HL-60 (cell line): ENCODE measurements at regions not wholly inside any gene's neighbourhood (a gene's known extent, or its start where the extent isn't known, plus 50 kb on each side); places are given as distances from the start of the nearest gene placed in this dataset.

Experiments
- DNase-seq, 2 experiments: peaks; one replicate each; pipeline ENCODE4 v3.0.0-alpha.2; 2010 to 2020; ENCODE audit warnings: low read depth in 1 of 2, low spot score in 1 of 2
- H3K27ac ChIP-seq: fragments of 250-450 bp; sonication (Bioruptor Pico); replicated peaks from 2 replicates; pipeline ENCODE4 v1.5.1; 2020; ENCODE audit warnings: mild to moderate bottlenecking, moderate library complexity
- H3K27me3 ChIP-seq: fragments of 250-450 bp; sonication (Bioruptor Pico); 2 replicates; pipeline ENCODE4 v1.5.1; 2021; ENCODE audit warnings: mild to moderate bottlenecking, moderate library complexity; ENCODE audit not compliant: insufficient read depth, poor library complexity, severe bottlenecking
- H3K4me3 ChIP-seq: replicated peaks from 2 replicates; pipeline ENCODE4 v1.5.1; 2011; ENCODE audit warnings: mild to moderate bottlenecking, control low read depth, low read length; ENCODE audit not compliant: insufficient read depth
- GABPA ChIP-seq: IDR thresholded peaks from 2 replicates; pipeline ENCODE4 v1.6.1; 2012; ENCODE audit warnings: low read depth
- POLR2AphosphoS5 ChIP-seq: IDR thresholded peaks from 2 replicates; pipeline ENCODE4 v1.6.1; 2012; ENCODE audit warnings: low read depth
- REST ChIP-seq: IDR thresholded peaks from 2 replicates; pipeline ENCODE4 v1.6.1; 2012; ENCODE audit warnings: low read depth; ENCODE audit not compliant: insufficient replicate concordance
- SPI1 ChIP-seq: IDR thresholded peaks from 2 replicates; pipeline ENCODE4 v1.6.1; 2012; ENCODE audit warnings: low read depth, mild to moderate bottlenecking, borderline replicate concordance
- TF ChIP-seq, protein P1 (sequence below): IDR thresholded peaks from one replicate; pipeline ENCODE4 v1.5.1; 2011; ENCODE audit warnings: low read length, control low read depth, inconsistent platforms; ENCODE audit not compliant: insufficient read depth

DNA sequence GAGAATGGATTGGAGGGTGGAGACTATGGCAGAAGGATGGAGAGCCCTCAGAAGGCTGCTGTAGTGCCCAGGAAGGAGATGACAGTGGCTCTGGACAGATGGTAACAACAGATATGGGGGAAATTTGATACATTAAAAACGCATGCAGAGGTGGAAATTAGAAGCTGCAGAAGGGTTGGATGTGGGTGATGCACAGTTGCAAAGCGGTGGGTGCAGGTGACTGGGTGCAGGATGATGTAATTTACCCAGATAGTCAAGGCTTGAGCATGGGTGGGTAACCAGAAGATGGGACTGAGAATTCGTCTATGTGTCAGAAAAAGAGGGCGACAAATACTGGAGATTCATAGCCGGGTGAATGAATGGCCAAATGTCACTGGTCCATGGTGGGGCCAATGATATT lies 570.3 kb downstream of the MN1 start:
- H3K27ac ChIP-seq, result no peak overlapping the region
- no peaks in the 10 kb centered on the region for H3K27me3 ChIP-seq
- DNase-seq, result no peak
- H3K4me3 ChIP-seq, result no peak overlapping the region
- no peak for TF ChIP-seq GABPA
- TF ChIP-seq, protein P1, sequence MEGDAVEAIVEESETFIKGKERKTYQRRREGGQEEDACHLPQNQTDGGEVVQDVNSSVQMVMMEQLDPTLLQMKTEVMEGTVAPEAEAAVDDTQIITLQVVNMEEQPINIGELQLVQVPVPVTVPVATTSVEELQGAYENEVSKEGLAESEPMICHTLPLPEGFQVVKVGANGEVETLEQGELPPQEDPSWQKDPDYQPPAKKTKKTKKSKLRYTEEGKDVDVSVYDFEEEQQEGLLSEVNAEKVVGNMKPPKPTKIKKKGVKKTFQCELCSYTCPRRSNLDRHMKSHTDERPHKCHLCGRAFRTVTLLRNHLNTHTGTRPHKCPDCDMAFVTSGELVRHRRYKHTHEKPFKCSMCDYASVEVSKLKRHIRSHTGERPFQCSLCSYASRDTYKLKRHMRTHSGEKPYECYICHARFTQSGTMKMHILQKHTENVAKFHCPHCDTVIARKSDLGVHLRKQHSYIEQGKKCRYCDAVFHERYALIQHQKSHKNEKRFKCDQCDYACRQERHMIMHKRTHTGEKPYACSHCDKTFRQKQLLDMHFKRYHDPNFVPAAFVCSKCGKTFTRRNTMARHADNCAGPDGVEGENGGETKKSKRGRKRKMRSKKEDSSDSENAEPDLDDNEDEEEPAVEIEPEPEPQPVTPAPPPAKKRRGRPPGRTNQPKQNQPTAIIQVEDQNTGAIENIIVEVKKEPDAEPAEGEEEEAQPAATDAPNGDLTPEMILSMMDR, result no peak
- no peak for TF ChIP-seq SPI1
- no peak for TF ChIP-seq REST
- no peak for TF ChIP-seq POLR2AphosphoS5

DNA sequence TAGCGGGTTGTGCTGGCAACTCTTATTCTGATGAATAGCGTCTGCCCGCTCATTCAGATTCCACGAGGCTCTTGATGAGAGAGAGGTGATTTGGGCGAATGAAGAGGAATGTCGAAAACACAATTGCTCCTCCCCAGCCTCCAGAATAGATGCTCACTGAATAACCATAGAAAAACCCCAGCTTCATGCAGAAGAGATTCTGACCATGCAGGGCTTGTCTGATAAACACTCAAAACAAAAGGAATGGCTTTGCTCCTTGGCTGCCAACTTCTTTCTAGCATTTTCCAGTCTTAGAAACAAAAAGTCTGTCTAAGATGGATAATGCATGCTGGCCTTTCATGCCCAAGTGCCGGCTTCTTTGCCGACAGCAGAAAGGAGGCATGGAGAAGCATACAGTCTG lies 569.5 kb downstream of the MN1 start:
- H3K4me3 ChIP-seq, result no peak overlapping the region
- no peak overlapping the region for H3K27ac ChIP-seq
- H3K27me3 ChIP-seq, result no peaks in the 10 kb centered on the region
- DNase-seq, result no peak
- TF ChIP-seq SPI1 (no peak), POLR2AphosphoS5 (no peak), GABPA (no peak), REST (no peak)
- TF ChIP-seq, protein P1, result no peak

DNA sequence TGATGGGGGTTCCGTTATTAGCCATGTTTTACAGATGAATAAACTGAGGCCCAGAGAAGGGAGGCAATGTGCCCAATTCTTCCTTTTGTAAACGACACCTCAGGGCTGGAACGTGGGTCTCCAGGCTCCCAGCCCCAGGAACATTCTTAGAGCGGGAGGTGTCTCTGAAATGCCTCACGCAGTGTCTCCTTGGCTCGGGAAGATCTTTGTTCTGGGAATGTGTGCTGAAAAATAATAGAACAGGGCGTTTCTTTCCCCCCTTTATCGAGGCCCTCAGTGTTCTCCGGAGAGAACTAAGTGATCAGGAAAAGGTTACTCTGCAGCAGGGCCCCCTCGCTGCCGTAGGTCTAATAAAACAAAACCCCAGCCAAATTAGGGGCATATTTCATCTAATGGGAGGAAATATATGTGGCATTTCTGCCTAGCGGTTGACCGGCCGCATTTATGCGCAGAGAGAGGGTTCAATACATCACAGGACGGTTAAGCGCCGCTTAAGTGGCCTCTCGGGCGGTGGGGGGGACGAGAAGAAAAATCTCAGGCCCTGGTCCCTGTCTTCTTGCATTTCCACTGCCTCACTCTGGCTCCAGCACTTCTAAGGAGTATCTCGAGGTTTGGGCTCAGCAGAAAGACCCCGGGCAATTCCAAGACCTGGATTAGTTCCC lies 564.3 kb downstream of the MN1 start:
- Histone ChIP-seq H3K4me3 (no peak overlapping the region), H3K27ac (no peak overlapping the region), H3K27me3 (no peaks in the 10 kb centered on the region)
- TF ChIP-seq, protein P1, result no peak
- no peak for TF ChIP-seq REST
- TF ChIP-seq SPI1, result no peak
- no peak for TF ChIP-seq POLR2AphosphoS5
- no peak for TF ChIP-seq GABPA
- no peak for DNase-seq
